ENCODE measurements at regions not wholly inside any gene's neighbourhood (a gene's known extent, or its start where the extent isn't known, plus 50 kb on each side); places are given as distances from the start of the nearest gene placed in this dataset.

DNA sequence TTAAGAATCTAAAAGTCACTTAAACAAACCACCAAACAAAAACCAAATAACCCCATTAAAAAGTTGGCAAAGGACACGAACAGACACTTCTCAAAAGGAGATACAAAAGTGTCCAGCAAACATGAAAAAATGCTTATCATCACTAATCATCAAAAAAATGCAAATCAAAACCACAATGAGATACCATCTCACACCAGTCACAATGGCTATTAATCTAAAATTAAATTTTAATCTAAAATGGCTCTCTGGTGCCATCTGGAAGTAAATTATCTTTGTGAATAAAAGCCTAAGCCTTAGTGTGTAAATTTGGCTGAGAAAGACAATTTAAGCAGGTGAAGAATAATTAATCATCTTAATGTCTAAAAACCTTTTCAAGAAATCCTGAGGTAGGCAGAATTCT, 204.5 kb upstream of the PPFIA2 start:
- TF ChIP-seq, protein P1, sequence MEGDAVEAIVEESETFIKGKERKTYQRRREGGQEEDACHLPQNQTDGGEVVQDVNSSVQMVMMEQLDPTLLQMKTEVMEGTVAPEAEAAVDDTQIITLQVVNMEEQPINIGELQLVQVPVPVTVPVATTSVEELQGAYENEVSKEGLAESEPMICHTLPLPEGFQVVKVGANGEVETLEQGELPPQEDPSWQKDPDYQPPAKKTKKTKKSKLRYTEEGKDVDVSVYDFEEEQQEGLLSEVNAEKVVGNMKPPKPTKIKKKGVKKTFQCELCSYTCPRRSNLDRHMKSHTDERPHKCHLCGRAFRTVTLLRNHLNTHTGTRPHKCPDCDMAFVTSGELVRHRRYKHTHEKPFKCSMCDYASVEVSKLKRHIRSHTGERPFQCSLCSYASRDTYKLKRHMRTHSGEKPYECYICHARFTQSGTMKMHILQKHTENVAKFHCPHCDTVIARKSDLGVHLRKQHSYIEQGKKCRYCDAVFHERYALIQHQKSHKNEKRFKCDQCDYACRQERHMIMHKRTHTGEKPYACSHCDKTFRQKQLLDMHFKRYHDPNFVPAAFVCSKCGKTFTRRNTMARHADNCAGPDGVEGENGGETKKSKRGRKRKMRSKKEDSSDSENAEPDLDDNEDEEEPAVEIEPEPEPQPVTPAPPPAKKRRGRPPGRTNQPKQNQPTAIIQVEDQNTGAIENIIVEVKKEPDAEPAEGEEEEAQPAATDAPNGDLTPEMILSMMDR (IDR thresholded peaks at IDR 0.05): peak; percentile 9; the same call in 1 of the 2 replicates
- no peak for TF ChIP-seq ZFX (IDR thresholded peaks at IDR 0.05; ENCODE audit: borderline replicate concordance)
- H3K27ac ChIP-seq: no peak overlapping the region

DNA sequence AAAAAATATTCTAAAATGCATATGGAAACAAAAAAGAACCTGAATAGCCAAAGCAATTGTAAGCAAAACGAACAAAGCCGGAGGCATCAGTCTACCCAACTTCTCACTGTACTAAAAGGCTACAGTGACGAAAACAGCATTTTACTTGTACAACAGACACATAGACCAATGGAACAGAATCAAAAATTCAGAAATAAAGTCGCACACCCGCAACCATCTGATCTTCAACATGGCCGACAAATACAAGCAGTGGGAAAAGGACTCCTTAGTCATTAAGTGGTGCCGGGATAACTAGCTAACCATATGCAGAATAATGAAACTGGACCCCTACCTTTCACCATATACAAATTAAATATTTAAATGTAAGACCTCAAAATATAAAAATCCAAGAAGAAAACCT, 203.9 kb upstream of the PPFIA2 start:
- TF ChIP-seq, protein P1 (IDR thresholded peaks at IDR 0.05): no peak
- no peak for TF ChIP-seq ZFX (IDR thresholded peaks at IDR 0.05; ENCODE audit: borderline replicate concordance)

DNA sequence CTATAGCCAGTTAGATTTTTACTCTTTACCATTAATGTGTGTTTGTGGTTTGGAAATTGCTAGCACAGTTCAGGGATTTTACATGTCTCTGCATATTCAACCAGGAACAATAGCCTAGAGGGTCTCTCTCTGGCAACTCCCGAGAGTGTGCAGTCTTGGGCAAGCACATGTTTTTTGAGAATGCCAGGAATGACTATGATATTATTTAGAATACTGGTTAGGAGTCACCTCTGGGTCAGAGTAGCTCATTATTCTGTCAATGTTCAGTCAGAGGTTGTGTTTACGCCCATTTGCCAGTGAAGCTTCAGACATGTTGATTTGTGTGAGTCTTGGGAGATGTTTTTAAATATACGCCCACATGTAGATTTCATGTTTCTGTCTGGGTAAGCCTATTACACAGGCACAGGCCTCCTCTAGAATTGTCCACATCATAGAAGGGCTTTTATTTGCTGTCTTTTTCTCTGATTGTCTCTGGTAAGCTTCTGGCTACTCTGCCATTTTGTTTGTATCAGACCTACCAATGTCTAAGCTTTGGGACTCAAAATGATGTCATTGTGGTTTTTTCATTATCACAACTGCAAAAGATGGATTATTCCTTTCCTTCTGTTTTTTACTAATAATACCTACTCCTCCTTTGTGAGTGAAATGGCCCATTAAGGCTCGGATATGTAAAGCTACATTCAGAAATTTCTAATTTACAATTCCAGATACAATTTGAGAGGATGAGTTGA, 203.1 kb upstream of the PPFIA2 start:
- TF ChIP-seq, protein P1 (IDR thresholded peaks at IDR 0.05): no peak
- TF ChIP-seq ZFX (IDR thresholded peaks at IDR 0.05; ENCODE audit: borderline replicate concordance): no peak
- H3K27ac ChIP-seq: no peak overlapping the region

More for the DNA sequence above, 203.9 kb upstream of the PPFIA2 start:
- no peak overlapping the region for H3K27ac ChIP-seq

DNA sequence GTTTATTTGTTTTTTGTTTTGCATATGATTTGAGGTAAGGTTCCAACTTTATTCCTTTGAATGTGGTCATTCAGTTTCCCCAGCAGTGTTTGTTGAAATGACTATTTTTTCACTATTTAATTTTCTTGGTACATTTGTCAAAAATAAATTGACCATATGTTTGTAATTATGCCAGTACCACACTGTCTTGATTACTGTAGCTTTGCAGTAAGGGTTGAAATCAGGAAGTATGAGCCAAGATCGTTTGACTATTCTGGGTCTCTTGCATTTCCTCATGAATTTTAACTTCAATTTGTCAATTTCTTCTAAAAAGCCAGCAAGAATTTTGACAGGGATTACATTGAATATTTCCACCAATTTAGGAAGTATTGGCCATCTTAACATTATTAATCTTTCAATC, 199.3 kb upstream of the PPFIA2 start:
- no peak overlapping the region for H3K27ac ChIP-seq
- no peak for TF ChIP-seq ZFX (IDR thresholded peaks at IDR 0.05; ENCODE audit: borderline replicate concordance)

DNA sequence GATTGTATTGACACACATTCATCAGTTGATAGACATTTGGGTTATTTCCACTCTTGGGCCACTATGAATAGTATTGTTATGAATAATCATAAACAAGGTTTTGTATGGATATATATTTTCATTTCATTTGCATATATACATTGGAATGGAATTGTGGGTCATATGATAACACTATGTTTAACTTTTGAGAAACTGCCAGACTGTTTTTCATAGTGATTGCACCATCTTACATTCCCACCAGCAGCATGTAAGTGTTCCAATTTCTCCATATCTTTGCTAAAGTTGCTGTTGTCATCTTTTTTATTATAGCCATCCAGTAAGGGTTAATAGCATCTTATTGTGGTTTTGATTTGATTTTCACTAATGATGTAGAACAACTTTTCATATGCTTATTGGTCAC, 198.5 kb upstream of the PPFIA2 start:
- TF ChIP-seq, protein P1 (IDR thresholded peaks at IDR 0.05): no peak
- no peak overlapping the region for H3K27ac ChIP-seq

DNA sequence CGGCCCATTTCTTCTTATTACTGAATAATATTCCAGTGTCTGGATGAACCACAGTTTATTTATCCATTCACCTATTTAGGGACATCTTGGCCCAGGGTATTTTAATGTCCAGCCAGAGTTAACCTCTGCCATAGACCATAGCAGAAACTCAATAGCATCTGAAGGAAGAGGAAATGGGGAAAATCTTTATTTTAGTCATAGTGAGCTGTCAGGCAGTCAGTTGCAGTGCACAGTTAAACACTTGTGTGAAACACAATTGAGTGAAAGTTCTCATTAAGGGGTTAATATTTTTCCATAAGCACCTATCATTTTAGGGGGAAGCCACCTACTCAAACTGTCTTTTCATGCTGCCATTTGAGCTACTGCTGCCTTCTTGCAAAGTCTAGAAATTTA, 197.3 kb upstream of the PPFIA2 start:
- no peak overlapping the region for H3K27ac ChIP-seq
- TF ChIP-seq, protein P1 (IDR thresholded peaks at IDR 0.05): no peak
- TF ChIP-seq ZFX (IDR thresholded peaks at IDR 0.05; ENCODE audit: borderline replicate concordance): no peak

DNA sequence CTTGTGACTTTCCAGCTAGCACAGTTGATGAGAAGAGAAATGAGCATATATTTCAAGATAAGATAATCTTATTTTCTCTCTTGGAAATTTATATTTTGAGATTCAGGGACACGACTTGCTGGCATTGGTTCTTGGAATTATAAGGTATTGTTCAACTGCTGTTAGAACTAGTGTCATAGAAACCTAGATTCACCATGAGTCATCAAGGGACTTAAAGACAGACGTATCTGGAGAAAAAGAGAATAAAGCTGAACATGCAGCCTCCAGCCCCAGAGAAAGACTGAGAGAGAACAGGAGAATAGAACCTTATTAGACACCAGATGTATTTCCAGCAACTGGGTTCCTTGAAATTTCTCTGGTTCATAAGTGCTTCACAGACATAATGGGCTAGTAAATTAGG, 194.4 kb upstream of the PPFIA2 start:
- TF ChIP-seq, protein P1 (IDR thresholded peaks at IDR 0.05): no peak
- TF ChIP-seq ZFX (IDR thresholded peaks at IDR 0.05; ENCODE audit: borderline replicate concordance): no peak
- no peak overlapping the region for H3K27ac ChIP-seq

DNA sequence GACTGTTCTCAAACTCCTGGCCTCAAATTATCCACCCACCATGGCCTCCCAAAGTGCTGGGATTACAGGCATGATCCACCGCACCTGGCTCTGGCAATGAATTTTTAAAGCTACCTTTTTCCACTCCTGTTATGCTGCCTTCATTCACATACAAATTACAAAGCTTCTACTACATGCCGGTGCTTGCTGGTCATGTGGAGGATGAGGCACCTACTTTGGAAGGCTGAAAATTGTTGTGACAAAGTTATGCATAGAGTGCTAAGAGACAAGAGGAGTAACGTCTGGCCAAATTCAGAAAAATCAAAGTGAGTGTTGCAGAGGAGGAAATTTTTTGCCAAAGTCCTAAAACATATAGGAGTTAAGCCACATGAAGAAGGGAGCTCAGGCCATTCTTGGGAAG, 191.7 kb upstream of the PPFIA2 start:
- no peak for TF ChIP-seq ZFX (IDR thresholded peaks at IDR 0.05; ENCODE audit: borderline replicate concordance)
- TF ChIP-seq, protein P1 (IDR thresholded peaks at IDR 0.05): no peak
- H3K27ac ChIP-seq: no peak overlapping the region

Measured in 22Rv1 (cell line).